ENCODE measurements at regions not wholly inside any gene's neighbourhood (a gene's known extent, or its start where the extent isn't known, plus 50 kb on each side); places are given as distances from the start of the nearest gene placed in this dataset.

DNA sequence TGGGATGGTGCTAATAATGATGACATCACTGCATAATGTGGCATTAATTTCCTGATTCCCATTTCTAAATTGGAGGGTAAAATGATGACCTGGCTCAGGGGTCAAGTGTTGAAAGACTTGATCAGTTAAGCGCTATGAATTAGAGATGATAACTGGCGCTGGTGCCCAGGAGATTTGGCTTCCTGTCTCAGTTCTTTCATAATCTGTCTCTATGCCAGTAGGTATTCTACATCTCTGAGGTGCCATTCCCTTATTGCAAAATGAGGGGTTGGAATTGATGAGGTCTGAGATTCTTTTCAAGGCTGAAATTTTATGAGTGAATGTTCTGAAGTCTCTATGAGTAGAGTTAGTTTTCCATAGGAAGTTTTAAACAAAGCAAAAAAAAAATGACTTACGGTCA, 1715.1 kb upstream of the WWC1 start:
- TF ChIP-seq CTCF (IDR thresholded peaks at IDR 0.05; ENCODE audit: extremely low read depth in 1 of 2, insufficient read depth in 1 of 2, low read depth in 1 of 2, low read length in 2 of 2) (no peak), EZH2 (IDR thresholded peaks at IDR 0.05; ENCODE audit: borderline replicate concordance, low read depth, low read length, severe bottlenecking) (no peak), JUN (IDR thresholded peaks at IDR 0.05; ENCODE audit: borderline replicate concordance, insufficient read depth, insufficient read length, low read depth) (no peak), POLR2A (IDR thresholded peaks at IDR 0.05; ENCODE audit: low read depth, low read length) (no peak), MAX (IDR thresholded peaks at IDR 0.05; ENCODE audit: insufficient read depth, insufficient read length) (no peak)

All from endothelial cell of umbilical vein (primary cell).